Coronary artery (tissue), 2 donors: ENCODE measurements at regions not wholly inside any gene's neighbourhood (a gene's known extent, or its start where the extent isn't known, plus 50 kb on each side); places are given as distances from the start of the nearest gene placed in this dataset.

Experiments used
- DNase-seq: peaks from one replicate; pipeline ENCODE4 v3.0.0-alpha.2; 2017; ENCODE audit warnings: low spot score
- H3K27ac ChIP-seq, 2 donors: fragments of 200-600 bp; sonication (generic); one replicate each; pipeline ENCODE4 v1.5.1; 2016 to 2019
- H3K4me3 ChIP-seq: fragments of 200-600 bp; sonication (generic); 2 replicates; pipeline ENCODE4 v1.5.1; 2016; ENCODE audit warnings: mild to moderate bottlenecking, moderate library complexity
- TF ChIP-seq, protein P1 (sequence below): fragments of 200-600 bp; sonication (generic); IDR thresholded peaks from one replicate; pipeline ENCODE4 v1.5.1; 2019; ENCODE audit warnings: antibody characterized with exemption

DNA sequence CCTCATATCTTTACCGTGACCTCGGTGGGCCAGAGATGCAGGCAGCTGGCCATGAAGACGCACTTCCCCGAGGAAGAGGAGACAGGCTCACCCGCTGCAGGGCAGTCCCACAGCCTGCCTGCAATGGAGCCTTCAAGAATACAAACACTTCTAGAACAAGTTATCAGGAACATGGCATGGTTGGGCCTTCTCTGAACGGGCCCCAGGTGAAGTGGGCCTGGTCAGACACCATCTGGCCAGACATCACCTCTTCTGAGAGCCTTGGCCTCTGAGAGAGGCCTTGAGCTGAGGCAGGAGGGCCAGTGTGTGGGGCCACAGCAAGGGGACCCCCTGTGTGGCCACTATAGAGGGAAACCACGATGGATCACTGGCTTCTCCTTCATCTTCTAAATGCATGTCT, 112.4 kb upstream of the GDF10 start:
- Histone ChIP-seq H3K4me3 (no peak overlapping the region), H3K27ac (no peak overlapping the region)
- TF ChIP-seq, protein P1, sequence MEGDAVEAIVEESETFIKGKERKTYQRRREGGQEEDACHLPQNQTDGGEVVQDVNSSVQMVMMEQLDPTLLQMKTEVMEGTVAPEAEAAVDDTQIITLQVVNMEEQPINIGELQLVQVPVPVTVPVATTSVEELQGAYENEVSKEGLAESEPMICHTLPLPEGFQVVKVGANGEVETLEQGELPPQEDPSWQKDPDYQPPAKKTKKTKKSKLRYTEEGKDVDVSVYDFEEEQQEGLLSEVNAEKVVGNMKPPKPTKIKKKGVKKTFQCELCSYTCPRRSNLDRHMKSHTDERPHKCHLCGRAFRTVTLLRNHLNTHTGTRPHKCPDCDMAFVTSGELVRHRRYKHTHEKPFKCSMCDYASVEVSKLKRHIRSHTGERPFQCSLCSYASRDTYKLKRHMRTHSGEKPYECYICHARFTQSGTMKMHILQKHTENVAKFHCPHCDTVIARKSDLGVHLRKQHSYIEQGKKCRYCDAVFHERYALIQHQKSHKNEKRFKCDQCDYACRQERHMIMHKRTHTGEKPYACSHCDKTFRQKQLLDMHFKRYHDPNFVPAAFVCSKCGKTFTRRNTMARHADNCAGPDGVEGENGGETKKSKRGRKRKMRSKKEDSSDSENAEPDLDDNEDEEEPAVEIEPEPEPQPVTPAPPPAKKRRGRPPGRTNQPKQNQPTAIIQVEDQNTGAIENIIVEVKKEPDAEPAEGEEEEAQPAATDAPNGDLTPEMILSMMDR, result no peak
- no peak for DNase-seq

DNA sequence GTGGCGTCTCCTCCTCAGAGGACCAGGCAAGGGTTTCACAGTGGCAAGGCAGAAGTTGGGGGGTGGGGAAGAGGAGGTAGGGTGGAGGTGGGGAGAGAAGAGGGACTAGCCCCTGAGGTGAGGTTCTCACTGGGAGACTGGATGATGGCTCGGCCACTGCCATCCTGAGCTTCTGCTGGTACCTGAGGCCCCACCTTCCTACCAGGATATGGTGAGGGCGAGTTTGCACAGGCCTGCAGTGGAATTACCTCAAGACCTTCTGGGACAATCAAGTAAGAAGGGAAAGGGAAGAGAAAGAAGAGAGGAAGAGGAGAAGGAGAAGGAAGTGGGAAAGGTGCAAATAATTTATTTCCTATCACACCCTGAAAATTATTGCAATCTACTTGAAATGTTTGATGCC, 111.8 kb upstream of the GDF10 start:
- H3K4me3 ChIP-seq, result no peak overlapping the region
- no peak overlapping the region for H3K27ac ChIP-seq
- TF ChIP-seq, protein P1, result no peak
- DNase-seq, result no peak

- H3K27ac ChIP-seq, result no peak overlapping the region
- no peak for DNase-seq
- TF ChIP-seq, protein P1, result no peak
These were observed 110.2 kb upstream of the GDF10 start for GRCh38 chr10:47189802-47190201.

DNA sequence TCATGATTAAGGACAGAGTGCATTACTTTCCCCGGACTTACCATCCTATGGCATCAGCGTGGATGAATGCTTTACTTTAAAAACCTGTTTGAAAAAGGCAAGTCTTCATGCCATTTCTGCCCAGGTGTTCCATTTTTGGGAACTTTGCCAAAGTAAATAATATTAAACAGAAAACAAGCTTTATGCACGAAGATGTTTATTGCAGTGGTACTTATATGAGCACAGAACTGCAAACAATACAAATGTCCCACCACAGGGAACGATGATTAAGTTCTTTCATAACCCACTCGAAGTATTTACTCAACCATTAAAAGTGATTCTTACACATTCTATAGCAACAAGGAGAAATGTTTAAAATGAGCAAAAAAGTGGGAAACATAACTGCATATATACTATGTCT, 109.7 kb upstream of the GDF10 start:
- TF ChIP-seq, protein P1, result no peak
- Histone ChIP-seq H3K27ac (no peak overlapping the region), H3K4me3 (no peak overlapping the region)
- no peak for DNase-seq

More at GRCh38 chr10:47189802-47190201, 110.2 kb upstream of the GDF10 start:
- H3K4me3 ChIP-seq, result no peak overlapping the region

- Histone ChIP-seq H3K4me3 (no peak overlapping the region), H3K27ac (no peak overlapping the region)
- TF ChIP-seq, protein P1, result no peak
- DNase-seq, result no peak
These were observed 109.1 kb upstream of the GDF10 start for GRCh38 chr10:47190802-47191450.

GRCh38 chr10:47192273-47192672, 107.7 kb upstream of the GDF10 start:
- Histone ChIP-seq H3K4me3 (no peak overlapping the region), H3K27ac (no peak overlapping the region)
- TF ChIP-seq, protein P1, result no peak
- DNase-seq, result no peak

- DNase-seq, result no peak
- Histone ChIP-seq H3K27ac (no peak overlapping the region), H3K4me3 (no peak overlapping the region)
- TF ChIP-seq, protein P1, result no peak
These were observed 106.3 kb upstream of the GDF10 start for GRCh38 chr10:47193666-47194065.
